Mucosa of gallbladder (tissue), 1 donor: ENCODE measurements at regions not wholly inside any gene's neighbourhood (a gene's known extent, or its start where the extent isn't known, plus 50 kb on each side); places are given as distances from the start of the nearest gene placed in this dataset.

Experiments used
- DNase-seq: peaks from one replicate; pipeline ENCODE4 v3.0.0-alpha.2; 2020; ENCODE audit warnings: low spot score
- donor health status: DM: no; HTN: no; CAD: no.

DNA sequence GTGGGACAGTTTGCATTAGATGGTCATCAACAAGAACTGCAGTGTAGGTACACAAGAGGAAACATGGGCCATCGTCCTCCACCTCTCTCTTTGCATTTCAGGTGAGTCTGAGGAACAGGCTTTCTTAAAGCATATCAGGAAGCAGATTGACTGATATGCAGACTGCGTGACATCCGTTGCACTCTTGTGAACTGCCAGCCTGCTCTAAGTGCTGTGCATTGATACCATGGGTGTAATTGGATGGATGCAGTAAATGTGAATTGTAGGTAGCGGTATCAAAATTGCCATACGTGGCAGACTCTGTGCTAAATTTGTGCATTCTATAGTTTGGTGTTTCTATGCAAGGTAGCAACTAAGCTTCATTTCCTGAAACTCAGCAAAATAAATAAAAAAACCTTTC, 1008.3 kb downstream of the EFNB2 start:
- no peak for DNase-seq

DNA sequence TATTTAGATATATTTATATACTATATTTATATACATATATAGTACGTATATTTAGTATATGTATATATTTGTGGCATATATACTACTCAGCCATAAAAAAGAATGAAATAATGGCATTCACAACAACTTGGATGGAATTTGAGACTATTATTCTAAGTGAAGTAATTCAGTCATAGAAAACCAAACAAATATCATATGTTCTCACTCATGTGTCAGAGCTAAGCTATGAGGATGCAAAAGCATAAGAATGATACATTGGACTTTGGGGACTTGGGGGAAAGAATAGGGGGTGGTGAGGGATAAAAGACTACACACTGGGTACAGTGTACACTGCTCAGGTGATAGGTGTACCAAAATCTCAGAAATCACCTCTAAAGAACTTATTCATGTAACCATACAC, 1015.7 kb downstream of the EFNB2 start:
- no peak for DNase-seq

DNA sequence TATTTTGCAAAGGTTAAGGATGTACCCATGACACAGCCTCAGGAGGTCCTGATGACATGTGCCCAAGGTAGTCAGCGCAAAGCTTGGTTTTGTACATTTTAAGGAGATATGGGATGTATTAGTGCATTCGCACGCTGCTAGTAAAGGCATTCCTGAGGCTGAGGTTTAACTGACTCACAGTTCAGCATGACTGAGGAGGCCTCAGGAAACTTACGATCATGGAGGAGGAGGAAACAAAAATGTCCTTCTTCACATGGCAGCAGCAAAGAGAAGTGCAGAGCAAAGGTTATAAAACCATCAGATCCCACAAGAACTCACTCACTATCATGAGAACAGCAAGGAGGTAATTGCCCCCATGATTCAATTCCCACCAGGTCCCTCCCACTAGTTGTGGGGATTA, 1017.4 kb downstream of the EFNB2 start:
- DNase-seq, result no peak

DNA sequence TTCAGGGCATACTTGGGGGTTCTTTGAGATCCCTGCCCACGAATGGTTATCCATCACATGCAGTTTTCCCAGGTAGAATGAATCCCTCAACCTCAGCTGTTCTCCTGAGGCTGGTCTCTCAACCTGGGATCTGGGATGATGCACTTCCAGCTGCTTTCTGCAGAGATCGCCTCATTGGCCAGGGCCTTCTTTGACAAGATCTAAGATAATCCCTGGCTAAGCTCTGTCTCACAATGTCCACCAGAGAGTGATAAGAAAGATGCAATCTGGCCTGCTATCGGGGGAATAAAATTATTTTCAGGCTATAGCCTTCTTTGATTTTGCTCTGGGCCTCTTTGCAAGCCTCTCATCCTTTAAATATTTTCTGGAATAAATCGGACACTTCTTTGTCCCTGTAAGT, 1021.1 kb downstream of the EFNB2 start:
- DNase-seq, result no peak

DNA sequence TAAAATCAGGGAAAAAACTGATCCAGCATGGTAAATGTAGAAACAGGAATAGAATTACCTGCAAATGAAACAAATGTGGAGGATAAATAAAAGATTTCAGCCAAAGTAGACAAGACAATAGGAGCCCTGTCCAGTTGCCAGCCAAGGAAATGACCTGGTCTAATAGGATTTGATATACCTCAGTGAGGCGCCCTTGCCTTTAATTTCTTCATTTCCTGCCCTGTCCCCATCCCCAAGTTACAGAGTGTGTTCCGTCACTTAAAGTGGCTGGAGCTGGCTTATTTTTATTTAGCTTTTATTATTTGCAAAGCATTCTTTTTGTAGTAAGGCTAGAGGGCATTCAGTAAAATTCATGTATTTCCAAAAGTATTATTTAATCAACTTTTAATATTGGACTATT, 1022.0 kb downstream of the EFNB2 start:
- DNase-seq, result no peak

DNA sequence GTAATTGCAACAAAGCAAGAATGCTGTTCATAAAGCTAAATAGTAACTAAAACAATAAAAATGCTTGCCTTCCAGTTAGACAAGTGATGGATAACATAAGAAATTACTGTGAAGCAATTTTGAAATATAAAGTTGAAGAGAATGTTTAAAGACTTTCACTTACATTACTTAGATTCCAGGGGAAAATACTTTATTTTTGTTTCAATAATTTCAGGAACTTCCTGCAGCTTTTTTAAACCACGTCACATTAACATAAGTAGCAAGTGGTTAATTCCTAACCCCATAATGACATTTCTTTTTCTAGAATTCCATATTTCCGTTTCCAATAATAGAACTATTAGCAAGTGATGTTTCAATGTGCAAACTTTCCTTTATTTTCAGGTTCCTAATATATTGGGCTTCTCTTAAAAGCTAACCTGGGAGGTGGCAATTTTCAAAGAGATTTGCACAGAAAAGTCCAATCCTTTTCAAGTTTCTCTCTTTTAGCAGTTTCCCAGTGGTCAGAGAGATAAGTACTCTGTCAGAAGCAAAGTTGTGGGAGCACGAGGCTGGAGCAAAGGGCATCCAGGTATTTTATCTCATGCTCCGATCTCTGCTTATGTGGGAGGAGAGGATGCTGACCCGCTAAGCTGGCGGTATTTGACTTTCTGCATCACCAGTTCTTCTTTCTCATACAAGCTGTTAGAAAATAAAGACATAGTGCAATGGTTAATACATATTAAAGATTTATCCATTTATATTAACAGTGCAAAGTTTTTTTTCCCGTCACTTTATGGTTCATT, 1025.3 kb downstream of the EFNB2 start:
- no peak for DNase-seq

DNA sequence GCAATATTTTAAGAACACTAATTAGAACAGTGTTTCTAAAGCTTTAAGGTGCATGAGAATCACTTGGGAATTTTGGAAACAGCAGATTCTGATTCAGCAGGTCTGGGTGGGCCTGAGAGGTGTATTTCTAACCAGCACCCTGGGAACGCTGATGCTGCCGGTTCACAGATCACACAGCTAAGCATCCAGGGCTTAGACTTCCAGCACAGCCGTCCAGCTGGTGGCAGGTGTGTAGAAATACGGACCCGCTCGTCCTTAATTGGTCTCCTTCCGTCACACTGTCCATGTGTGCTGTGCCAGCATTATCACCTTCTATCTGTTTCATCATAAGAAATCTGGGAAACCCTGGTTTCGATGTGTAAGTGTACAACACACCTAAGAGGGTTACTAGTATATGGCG, 1029.0 kb downstream of the EFNB2 start:
- DNase-seq, result no peak

DNA sequence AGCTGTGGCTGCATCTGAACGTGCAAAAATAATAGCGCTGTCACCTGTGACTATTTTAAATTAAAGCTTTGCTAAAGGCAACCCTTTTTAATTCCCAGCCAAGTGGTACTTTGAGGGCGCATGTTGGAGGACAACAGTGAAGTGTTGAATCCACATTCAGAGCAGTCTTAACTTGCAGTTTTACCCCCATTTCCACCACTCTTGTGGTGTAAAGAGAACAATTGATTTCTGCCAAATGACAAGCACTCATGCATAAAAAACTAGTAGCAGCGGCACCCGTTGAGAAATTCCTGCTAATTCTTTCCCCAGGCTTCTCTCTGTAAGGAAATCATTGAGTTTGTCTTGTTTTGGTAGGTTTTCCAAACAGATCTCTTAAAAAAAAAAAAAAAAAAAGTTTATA, 1033.3 kb downstream of the EFNB2 start:
- no peak for DNase-seq

DNA sequence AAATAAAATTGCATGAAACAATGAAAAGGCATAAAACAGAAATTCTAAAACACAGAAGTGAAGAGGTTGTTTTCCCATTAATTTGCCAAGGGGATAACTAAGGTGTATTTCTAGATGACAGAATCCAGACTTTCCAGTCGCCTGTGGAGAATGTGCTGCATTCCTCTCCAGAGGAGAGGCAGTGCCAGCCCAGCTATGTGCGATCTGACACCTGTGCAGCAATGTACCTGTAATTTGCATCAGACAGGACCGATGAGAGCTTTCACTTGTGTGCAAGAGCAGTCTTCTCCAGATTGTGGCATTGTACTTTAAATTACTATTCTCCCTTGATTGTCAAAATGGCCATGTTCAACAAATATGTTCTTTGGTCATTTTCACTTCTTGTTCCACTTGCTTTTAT, 1037.9 kb downstream of the EFNB2 start:
- no peak for DNase-seq

DNA sequence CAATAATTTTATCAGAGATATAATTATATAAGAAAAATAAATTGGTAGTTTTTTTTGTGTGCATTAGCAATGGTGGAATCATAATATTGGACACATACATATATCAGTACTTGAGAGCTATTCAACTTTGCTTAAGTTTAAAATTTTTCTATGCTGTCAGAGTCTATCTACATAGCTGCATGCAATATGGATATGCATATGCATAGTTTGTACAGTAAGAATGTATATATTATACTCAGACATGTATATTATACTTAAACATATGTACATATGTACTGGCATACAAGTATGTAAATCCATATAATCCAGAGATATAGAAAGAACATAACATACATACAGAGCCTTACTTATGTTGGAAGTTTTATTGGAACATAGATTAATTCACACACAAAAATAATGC, 1043.2 kb downstream of the EFNB2 start:
- DNase-seq, result no peak

DNA sequence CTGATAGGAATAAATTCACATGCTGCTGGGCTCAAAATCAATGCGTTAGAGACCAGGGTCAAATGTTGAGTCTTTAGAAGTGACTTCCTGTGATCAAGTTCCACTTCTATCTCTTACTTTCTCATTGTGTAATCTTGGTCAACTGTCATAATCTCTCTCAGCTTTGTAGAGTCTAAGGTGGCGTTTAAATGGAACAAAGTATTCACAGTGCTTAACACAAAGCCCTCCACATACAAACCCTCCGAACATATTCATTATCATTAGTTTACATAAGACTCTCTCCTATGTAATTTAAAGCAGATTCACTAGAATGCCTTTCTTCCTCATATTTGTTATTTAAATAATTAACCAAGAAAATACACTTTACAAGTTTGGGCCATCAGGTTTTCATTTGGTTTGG, 1044.1 kb downstream of the EFNB2 start:
- DNase-seq, result no peak

DNA sequence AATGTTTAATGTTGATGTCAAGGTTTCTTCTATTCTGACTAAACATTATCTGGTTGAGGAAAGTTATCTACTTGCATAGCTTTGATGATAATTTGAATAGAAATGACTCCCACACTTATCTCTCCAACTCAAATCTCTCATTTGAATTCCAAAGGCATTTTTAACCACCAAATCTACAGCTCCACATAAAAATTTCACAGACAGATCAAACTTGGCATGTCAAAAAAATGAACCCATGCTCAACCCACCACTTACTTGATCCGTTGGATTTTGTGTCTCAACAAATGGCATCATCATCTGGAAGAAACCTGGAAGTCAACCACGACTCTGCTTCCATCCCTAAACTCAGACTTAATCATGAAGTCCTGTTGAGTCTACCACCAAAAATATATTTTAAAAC, 1050.4 kb downstream of the EFNB2 start:
- no peak for DNase-seq

DNA sequence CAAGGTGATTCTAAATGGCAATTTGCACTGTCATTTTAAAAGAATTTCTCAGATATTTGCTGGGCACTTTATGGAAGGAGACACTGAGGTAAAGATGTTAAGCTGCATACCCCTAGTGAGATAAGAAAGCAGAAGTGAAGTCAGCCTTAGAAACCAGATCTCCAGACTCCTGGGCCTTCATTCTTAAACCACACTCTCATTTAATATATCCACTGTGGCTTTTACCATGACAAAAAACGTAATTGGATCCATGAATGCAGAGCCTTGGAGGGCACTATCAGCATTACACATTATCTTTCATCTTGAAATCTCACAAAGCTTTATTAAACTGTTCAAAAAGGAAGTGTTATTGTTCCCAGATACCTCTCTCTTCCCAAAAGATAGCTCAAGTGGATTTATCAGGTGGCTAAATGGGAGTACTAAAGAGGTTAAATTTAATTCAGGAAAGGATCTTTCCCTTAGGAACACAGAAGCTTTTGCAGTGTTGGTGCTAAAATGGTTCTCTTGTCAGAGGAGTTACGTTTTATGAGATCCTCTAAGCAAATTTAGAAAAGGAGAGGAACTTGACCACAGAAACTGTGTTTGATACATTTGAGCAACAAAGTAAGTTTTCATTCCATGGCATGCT, 1060.4 kb downstream of the EFNB2 start:
- no peak for DNase-seq

DNA sequence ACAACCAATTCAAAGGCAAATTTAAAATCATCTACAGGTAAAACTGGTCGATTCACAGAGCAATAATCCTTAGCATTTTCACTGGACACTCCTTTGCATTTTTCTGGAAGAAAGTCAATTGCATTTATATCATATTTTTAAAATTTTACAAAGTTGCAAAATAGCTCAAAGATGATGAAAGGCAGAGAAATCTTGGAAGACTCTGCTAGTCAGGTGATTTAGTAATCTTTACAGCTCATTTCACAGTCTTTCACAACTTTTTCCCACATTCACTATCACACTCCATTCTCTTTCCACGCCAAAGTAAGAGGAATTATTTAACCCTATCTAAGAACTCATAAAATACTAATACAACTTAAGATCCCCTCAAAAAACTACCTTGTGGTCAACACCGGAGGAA, 1063.8 kb downstream of the EFNB2 start:
- DNase-seq, result no peak

DNA sequence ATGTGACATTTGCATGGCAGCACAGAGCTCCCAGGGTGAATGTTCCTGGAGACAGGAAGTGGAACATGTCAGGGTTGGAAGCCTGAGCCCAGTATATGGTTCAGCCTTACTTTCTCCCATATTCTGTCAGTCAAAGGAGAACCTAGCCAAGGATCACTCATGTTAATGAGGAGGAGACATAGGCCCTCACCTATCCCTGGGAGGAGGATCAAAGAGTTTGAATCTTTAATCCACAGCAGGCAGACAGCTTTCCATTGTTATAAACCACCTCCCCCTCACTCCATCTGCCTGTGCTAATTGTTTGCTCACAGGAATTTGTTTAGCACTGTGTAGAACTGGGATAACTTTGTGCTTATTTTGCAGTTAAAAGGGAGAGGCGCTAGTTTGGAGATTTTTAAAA, 1069.1 kb downstream of the EFNB2 start:
- no peak for DNase-seq

DNA sequence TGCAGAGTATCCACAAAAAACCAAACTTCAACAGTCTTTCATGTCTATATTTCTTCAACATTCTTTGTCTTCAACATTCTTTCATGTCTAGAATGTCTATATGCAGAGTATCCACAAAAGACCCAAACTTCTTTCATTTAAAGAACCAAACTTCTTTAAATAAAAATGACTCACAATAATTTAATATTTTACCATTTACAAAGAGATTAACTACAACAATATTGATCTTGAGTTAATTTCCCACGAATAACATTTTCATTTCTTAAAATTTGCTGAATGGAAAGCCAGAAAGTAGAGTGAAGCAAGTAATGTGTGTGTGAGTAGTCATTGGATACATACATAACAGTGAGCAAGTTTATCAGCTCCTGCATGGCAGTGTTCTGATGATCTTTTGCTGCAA, 1069.7 kb downstream of the EFNB2 start, which contains the start of gene DAOA:
Gene DAOA, plus strand, starts transcription at position 301 of the 400 bp plus-strand sequence.
- no peak for DNase-seq

DNA sequence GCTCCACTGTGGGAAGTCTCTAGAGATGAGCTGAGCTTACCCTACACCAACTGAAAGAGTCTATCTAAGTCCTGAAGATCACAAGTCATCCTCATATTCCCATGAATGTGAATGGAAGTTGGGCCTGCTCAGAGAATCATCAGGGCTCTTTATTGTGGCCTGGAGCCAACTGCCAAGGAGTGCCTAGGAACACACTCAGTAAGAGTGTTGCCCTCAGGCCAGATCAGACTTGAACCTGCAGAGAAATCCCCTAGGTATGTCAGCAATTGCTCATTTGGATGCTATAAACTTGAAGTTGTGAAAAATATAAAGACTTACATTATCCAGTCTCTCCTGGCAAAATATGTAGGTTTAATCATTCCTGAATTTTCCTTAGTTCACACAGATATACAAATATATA, 1070.2 kb downstream of the EFNB2 start:
- no peak for DNase-seq

DNA sequence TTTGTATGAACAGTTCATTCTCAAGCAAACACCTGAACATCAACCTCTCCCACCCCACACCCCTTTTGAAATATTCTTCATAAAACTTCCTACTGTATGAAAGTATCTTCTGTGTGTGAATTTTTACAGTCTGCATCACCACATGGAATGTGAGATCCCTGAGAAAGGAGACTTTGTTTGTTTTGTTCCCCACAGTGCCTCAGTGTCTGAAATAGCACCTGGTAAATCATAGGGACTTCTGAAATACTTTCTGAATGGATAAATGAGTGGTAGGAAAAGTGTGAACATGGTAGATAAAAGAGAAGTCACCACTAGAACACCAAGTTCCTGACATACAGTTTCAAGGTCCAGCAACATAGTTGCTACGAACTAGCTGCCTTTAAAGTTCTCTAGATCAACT, 1071.2 kb downstream of the EFNB2 start:
- DNase-seq, result no peak

DNA sequence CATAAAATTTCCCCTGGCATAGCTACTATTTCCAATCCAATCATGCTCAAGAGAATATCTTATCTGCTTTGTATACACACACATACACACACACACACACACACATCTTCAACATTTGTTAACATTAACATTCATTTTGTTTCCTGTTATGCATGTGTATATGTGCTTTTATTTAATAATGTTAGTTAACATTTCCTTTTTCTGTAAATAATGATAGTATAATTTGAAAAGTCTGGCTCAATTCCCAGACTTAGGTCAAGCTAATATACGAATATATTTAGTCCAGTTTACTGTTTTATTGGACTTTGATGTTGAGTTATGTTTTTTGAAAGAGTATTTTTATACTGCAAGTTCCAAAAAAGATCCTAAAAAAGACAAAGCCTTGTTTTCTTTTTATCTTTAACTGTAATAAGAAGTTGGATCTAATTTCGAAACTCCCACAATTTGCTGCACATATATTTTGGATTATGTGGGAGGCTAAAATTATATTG, 1072.4 kb downstream of the EFNB2 start:
- no peak for DNase-seq

DNA sequence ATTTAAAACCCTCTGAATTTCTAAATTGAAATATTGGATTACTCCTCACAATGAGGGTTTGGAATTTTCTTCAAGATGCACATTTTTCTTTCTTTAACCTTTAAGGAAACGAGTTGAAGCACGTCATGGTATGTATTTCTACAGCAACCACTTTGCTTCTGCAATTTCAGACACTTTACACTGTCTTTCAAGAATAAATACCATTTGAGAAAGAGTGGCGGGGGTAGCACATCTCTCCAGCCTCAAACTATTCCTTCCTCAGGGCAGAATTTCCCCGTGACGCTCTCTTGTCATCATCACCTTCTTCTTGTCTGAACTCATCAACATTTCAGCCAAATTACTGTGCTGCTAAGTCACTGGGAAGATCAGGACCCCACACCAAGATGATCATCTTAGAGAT, 1073.4 kb downstream of the EFNB2 start:
- DNase-seq, result no peak

DNA sequence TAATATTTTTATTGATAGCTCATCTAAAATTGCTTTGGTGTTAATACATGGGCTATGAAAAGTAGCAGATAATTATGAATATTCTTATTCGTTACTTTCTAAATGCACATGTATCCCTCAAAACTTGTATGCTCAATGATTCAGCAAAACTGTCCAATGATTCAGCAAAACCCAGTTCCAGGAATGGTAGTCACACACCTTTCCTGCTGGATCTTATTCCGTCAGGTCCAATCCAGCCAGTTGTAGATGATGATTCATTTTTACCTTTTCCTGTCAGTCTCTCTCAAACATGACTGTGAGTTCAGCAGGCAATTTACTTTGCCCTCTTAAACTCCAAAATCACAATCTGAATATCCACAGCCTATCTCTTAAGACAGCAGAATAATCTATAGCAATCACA, 1082.6 kb downstream of the EFNB2 start:
- no peak for DNase-seq

DNA sequence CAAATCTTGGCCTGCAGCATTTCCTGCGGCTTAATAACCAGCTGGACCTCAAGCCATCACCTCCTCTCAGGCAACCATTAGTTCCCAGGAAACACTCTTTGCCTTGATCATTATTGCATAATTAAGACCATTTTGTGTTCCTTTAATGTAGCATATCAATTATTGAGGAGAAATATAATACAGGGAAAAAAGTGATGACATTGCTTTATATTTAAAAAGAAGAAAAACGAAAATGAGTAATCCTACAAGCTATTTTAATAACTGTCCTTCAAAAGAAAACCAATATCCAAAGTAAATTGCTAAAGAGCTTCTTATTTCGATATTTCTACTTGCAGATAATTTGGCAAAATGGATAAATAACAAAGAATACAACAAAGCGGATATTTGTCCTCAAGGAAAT, 1084.7 kb downstream of the EFNB2 start:
- DNase-seq, result no peak

DNA sequence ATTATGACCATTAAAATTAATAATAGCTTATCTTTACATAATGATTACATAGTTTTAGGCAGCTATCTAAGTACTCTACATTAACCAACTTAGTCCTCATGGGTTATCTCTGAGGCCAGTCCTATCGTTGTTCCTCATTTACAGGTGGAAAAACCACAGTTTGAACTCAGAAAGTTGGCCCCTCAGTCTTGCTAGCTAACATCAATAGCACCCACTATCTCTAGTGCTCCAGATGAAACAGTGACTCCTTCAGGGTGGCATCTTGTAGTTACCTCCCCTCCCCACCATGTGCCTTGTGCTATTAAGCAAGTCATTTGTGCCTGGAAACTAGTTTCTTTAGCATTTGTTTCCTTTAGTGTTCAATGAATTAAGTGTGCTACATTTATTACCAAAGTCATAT, 1086.7 kb downstream of the EFNB2 start:
- no peak for DNase-seq

DNA sequence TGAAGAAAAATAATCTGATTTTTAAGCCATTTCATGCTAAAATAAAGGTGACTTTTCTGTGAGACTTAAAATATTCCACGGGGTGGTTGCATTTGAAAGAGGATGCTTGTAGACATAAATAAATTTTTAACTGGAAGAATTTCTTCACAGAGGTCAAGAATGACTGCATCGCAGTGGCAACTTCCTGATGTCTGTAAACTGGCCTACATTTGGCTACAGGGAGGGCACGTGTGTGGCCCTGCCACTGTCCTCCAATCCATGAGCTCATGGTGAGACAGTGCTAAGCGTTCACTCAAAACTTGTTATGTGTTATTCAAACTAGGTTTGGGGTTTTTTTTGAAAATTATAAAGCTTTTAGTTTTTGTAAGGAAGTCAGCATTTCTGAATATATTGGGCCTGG, 1089.3 kb downstream of the EFNB2 start:
- DNase-seq, result no peak
